VCaP (cell line): ENCODE measurements at regions not wholly inside any gene's neighbourhood (a gene's known extent, or its start where the extent isn't known, plus 50 kb on each side); places are given as distances from the start of the nearest gene placed in this dataset.
"Not testable (repeated sequence)": the region's sequence is repeated elsewhere in the genome, so short reads cannot be mapped to it uniquely, and the experiment has no call there.

Experiments used
- H3K27ac ChIP-seq: fragments of 450-650 bp; 2 replicates; pipeline ENCODE4 v1.5.1; 2017
- TF ChIP-seq, protein P1 (sequence below): fragments of 450-650 bp; conservative IDR thresholded peaks from 2 replicates; pipeline ENCODE4 v1.5.1; 2017; ENCODE audit warnings: mild to moderate bottlenecking, moderate library complexity

DNA sequence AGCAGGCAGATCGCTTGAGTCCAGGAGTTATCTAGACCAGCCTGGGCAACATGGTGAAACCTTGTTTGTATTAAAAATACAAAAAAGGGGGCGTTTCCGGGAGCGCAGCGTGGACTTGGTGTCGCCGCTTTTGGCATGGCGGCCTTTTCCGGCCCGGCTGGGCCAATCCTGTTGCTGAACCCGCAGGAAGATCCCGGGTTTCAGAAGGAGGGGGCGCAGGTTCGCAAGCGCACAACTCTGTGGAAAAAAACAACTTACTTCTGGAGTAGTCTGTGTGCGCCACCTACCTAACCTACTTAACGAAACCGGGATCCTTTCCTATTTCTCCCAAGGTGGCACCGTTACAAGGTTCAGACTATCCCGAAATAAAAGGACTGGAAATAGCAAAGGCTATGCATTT, 198.6 kb downstream of the MSX2 start:
- TF ChIP-seq, protein P1, sequence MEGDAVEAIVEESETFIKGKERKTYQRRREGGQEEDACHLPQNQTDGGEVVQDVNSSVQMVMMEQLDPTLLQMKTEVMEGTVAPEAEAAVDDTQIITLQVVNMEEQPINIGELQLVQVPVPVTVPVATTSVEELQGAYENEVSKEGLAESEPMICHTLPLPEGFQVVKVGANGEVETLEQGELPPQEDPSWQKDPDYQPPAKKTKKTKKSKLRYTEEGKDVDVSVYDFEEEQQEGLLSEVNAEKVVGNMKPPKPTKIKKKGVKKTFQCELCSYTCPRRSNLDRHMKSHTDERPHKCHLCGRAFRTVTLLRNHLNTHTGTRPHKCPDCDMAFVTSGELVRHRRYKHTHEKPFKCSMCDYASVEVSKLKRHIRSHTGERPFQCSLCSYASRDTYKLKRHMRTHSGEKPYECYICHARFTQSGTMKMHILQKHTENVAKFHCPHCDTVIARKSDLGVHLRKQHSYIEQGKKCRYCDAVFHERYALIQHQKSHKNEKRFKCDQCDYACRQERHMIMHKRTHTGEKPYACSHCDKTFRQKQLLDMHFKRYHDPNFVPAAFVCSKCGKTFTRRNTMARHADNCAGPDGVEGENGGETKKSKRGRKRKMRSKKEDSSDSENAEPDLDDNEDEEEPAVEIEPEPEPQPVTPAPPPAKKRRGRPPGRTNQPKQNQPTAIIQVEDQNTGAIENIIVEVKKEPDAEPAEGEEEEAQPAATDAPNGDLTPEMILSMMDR: no peak
- no peak overlapping the region for H3K27ac ChIP-seq

GRCh38 chr5:174920906-174921550, 196.6 kb downstream of the MSX2 start:
- TF ChIP-seq, protein P1: no peak

GRCh38 chr5:174919351-174919750, 195.0 kb downstream of the MSX2 start:
- H3K27ac ChIP-seq: no peak overlapping the region
- TF ChIP-seq, protein P1: no peak

More at GRCh38 chr5:174920906-174921550, 196.6 kb downstream of the MSX2 start:
- no peak overlapping the region for H3K27ac ChIP-seq

- TF ChIP-seq, protein P1: no peak
These were observed 194.3 kb downstream of the MSX2 start for GRCh38 chr5:174918655-174919054.

GRCh38 chr5:174917976-174918554, 193.7 kb downstream of the MSX2 start:
- TF ChIP-seq, protein P1: no peak
- H3K27ac ChIP-seq: no peak overlapping the region

More at GRCh38 chr5:174918655-174919054, 194.3 kb downstream of the MSX2 start:
- H3K27ac ChIP-seq: no peak overlapping the region

- H3K27ac ChIP-seq: not testable (repeated sequence)
These were observed 193.1 kb downstream of the MSX2 start for GRCh38 chr5:174917435-174917834.

GRCh38 chr5:174916924-174917323, 192.5 kb downstream of the MSX2 start:
- not testable (repeated sequence) for H3K27ac ChIP-seq

GRCh38 chr5:174916227-174916626, 191.8 kb downstream of the MSX2 start:
- TF ChIP-seq, protein P1: no peak
- no peak overlapping the region for H3K27ac ChIP-seq
